ENCODE measurements at regions not wholly inside any gene's neighbourhood (a gene's known extent, or its start where the extent isn't known, plus 50 kb on each side); places are given as distances from the start of the nearest gene placed in this dataset.

- no peak for DNase-seq (ENCODE audit: low spot score)
Measured at GRCh38 chr17:69879576-69879975, 195.4 kb upstream of the KCNJ16 start.

GRCh38 chr17:69880591-69881112, 194.4 kb upstream of the KCNJ16 start:
- ATAC-seq (no peak), DNase-seq (ENCODE audit: low spot score) (no peak)

More at GRCh38 chr17:69879576-69879975, 195.4 kb upstream of the KCNJ16 start:
- ATAC-seq: no peak

- no peak for ATAC-seq
- DNase-seq (ENCODE audit: low spot score): no peak
Measured at GRCh38 chr17:69882281-69882680, 192.7 kb upstream of the KCNJ16 start.

- DNase-seq (ENCODE audit: low spot score) (no peak), ATAC-seq (no peak)
Measured at GRCh38 chr17:69883120-69883519, 191.9 kb upstream of the KCNJ16 start.

GRCh38 chr17:69884356-69884755, 190.7 kb upstream of the KCNJ16 start:
- ATAC-seq (no peak), DNase-seq (ENCODE audit: low spot score) (no peak)

GRCh38 chr17:69884846-69885245, 190.2 kb upstream of the KCNJ16 start:
- ATAC-seq (no peak), DNase-seq (ENCODE audit: low spot score) (no peak)

- ATAC-seq (no peak), DNase-seq (ENCODE audit: low spot score) (no peak)
Measured at GRCh38 chr17:69898601-69899000, 176.4 kb upstream of the KCNJ16 start.

GRCh38 chr17:69900101-69900500, 174.9 kb upstream of the KCNJ16 start:
- no peak for DNase-seq (ENCODE audit: low spot score)
- no peak for ATAC-seq

GRCh38 chr17:69900829-69901228, 174.2 kb upstream of the KCNJ16 start:
- DNase-seq (ENCODE audit: low spot score) (no peak), ATAC-seq (no peak)

- DNase-seq (ENCODE audit: low spot score) (no peak), ATAC-seq (no peak)
Measured at GRCh38 chr17:69906306-69906705, 168.7 kb upstream of the KCNJ16 start.

- no peak for DNase-seq (ENCODE audit: low spot score)
- no peak for ATAC-seq
Measured at GRCh38 chr17:69907132-69907847, 167.7 kb upstream of the KCNJ16 start.

GRCh38 chr17:69908626-69909368, 166.2 kb upstream of the KCNJ16 start:
- DNase-seq (ENCODE audit: low spot score) (no peak), ATAC-seq (no peak)

GRCh38 chr17:69909389-69909788, 165.6 kb upstream of the KCNJ16 start:
- DNase-seq (ENCODE audit: low spot score) (no peak), ATAC-seq (no peak)

- DNase-seq (ENCODE audit: low spot score) (no peak), ATAC-seq (no peak)
Measured at GRCh38 chr17:69912805-69913204, 162.2 kb upstream of the KCNJ16 start.

GRCh38 chr17:69913216-69913615, 161.8 kb upstream of the KCNJ16 start:
- DNase-seq (ENCODE audit: low spot score) (no peak), ATAC-seq (no peak)

- no peak for ATAC-seq
- no peak for DNase-seq (ENCODE audit: low spot score)
Measured at GRCh38 chr17:69913616-69914015, 161.4 kb upstream of the KCNJ16 start.

- DNase-seq (ENCODE audit: low spot score): no peak
- no peak for ATAC-seq
Measured at GRCh38 chr17:69914520-69914919, 160.5 kb upstream of the KCNJ16 start.

- DNase-seq (ENCODE audit: low spot score) (no peak), ATAC-seq (no peak)
Measured at GRCh38 chr17:69916761-69917160, 158.3 kb upstream of the KCNJ16 start.

GRCh38 chr17:69918164-69918563, 156.9 kb upstream of the KCNJ16 start:
- no peak for DNase-seq (ENCODE audit: low spot score)
- ATAC-seq: no peak

- DNase-seq (ENCODE audit: low spot score) (no peak), ATAC-seq (no peak)
Measured at GRCh38 chr17:69919789-69920188, 155.2 kb upstream of the KCNJ16 start.

- DNase-seq (ENCODE audit: low spot score) (no peak), ATAC-seq (no peak)
Measured at GRCh38 chr17:69921046-69921445, 154.0 kb upstream of the KCNJ16 start.

- DNase-seq (ENCODE audit: low spot score): no peak
- no peak for ATAC-seq
Measured at GRCh38 chr17:69928611-69929010, 146.4 kb upstream of the KCNJ16 start.

Data from left lobe of liver (tissue), 2 donors.